A549 (cell line): ENCODE measurements at regions not wholly inside any gene's neighbourhood (a gene's known extent, or its start where the extent isn't known, plus 50 kb on each side); places are given as distances from the start of the nearest gene placed in this dataset.

ENCODE experiments used
- ATAC-seq, 2 experiments: fragments of 200-7000 bp in 1 of 2; fragments of >200 bp in 1 of 2; cut with Nextera tagmentation in 1 of 2; cut with Tn5 transposase in 1 of 2; 3 replicates each; pipeline versions ENCODE4 v1.8.0 to v1.9.1; 2018 to 2020; ENCODE audit warnings: mild to moderate bottlenecking in 1 of 2, moderate library complexity in 1 of 2
- CTCF ChIA-PET: fragments of 300-600 bp; sonication (Branson Sonifier 250); formaldehyde crosslinking; extraction: SDS; loops from one replicate; lab custom pipeline; 2021; ENCODE audit warnings: antibody characterized with exemption, inconsistent platforms; lab: Yijun Ruan, JAX
- POLR2A ChIA-PET: fragments of 350-600 bp; formaldehyde crosslinking; extraction: SDS; loops from one replicate; lab custom pipeline; 2021; ENCODE audit warnings: antibody characterized with exemption, inconsistent platforms; lab: Yijun Ruan, JAX
- DNase-seq, 2 experiments: peaks; one replicate each; pipeline versions ENCODE4 v3.0.0 to v3.0.0-alpha.2; 2011 to 2016; ENCODE audit warnings: low read depth in 1 of 2, low spot score in 1 of 2
- FAIRE-seq: peaks from 2 replicates; lab custom pipeline; 2011; peaks lifted over from hg19 to GRCh38; lab: Jason Lieb, UNC
- H3K27ac ChIP-seq, 2 experiments: fragments of >200 bp; sonication (Bioruptor Twin); formaldehyde crosslinking; 3 replicates each; pipeline ENCODE4 v1.5.1; 2016 to 2017
- H3K4me1 ChIP-seq: fragments of >200 bp; sonication (Bioruptor Twin); formaldehyde crosslinking; 3 replicates; pipeline ENCODE4 v1.6.1; 2016
- H3K4me2 ChIP-seq: fragments of >200 bp; sonication (Bioruptor Twin); formaldehyde crosslinking; 3 replicates; pipeline ENCODE4 v1.6.1; 2016
- H3K4me3 ChIP-seq: fragments of >200 bp; sonication (Bioruptor Twin); formaldehyde crosslinking; 3 replicates; pipeline ENCODE4 v1.5.1; 2016
- H3K9me3 ChIP-seq: fragments of >200 bp; sonication (Bioruptor Twin); formaldehyde crosslinking; 3 replicates; pipeline ENCODE4 v1.6.1; 2016
- BHLHE40 ChIP-seq: IDR thresholded peaks from 2 replicates; pipeline ENCODE4 v1.6.1; 2012; ENCODE audit warnings: low read depth, low read length, inconsistent platforms
- CEBPB ChIP-seq, 2 experiments: fragments of >200 bp in 1 of 2; sonication (Bioruptor Twin) in 1 of 2; formaldehyde crosslinking in 1 of 2; IDR thresholded peaks; 2 replicates each; pipeline ENCODE4 v1.6.1; 2012 to 2016
- CHD2 ChIP-seq: fragments of 150-350 bp; IDR thresholded peaks from 2 replicates; pipeline ENCODE4 v1.6.1; 2014; ENCODE audit warnings: low read length; ENCODE audit not compliant: partially characterized antibody
- CHD4 ChIP-seq: fragments of 200-600 bp; sonication (generic); IDR thresholded peaks from 2 replicates; pipeline ENCODE4 v1.6.1; 2016; ENCODE audit warnings: antibody characterized with exemption, mild to moderate bottlenecking, borderline replicate concordance
- EP300 ChIP-seq, 2 experiments: fragments of >200 bp; sonication (Bioruptor Twin); formaldehyde crosslinking; IDR thresholded peaks; 2 replicates in 1 of 2; 3 replicates in 1 of 2; pipeline ENCODE4 v1.6.1; 2016 to 2017
- FOSB ChIP-seq: fragments of 250-450 bp; sonication (Bioruptor Pico); IDR thresholded peaks from 2 replicates; pipeline ENCODE4 v1.5.0; 2020; ENCODE audit warnings: mild to moderate bottlenecking, moderate library complexity
- FOSL2 ChIP-seq, 2 experiments: fragments of 450-650 bp in 1 of 2; fragments of >200 bp in 1 of 2; sonication (Bioruptor Twin) in 1 of 2; formaldehyde crosslinking; IDR thresholded peaks; 2 replicates each; pipeline versions ENCODE4 v1.5.0 to v1.6.1; 2016 to 2020; ENCODE audit warnings: mild to moderate bottlenecking in 1 of 2, moderate library complexity in 1 of 2
- GATA3 ChIP-seq: IDR thresholded peaks from 2 replicates; pipeline ENCODE4 v1.6.1; 2012; ENCODE audit warnings: borderline replicate concordance
- HES2 ChIP-seq: fragments of >200 bp; sonication (Bioruptor Twin); formaldehyde crosslinking; IDR thresholded peaks from 2 replicates; pipeline ENCODE4 v1.6.1; 2016
- HEYL ChIP-seq: fragments of 250-450 bp; sonication (Bioruptor Pico); IDR thresholded peaks from 2 replicates; pipeline ENCODE4 v1.8.0; 2021; ENCODE audit warnings: mild to moderate bottlenecking, moderate library complexity
- HMGXB4 ChIP-seq: fragments of 250-450 bp; sonication (Bioruptor Pico); IDR thresholded peaks from 2 replicates; pipeline ENCODE4 v1.5.0; 2021; ENCODE audit warnings: mild to moderate bottlenecking, moderate library complexity, borderline replicate concordance
- HOXB13 ChIP-seq: fragments of 250-450 bp; sonication (Bioruptor Pico); IDR thresholded peaks from 2 replicates; pipeline ENCODE4 v1.5.0; 2020; ENCODE audit warnings: low read depth, mild to moderate bottlenecking, moderate library complexity
- MAZ ChIP-seq: fragments of 150-350 bp; IDR thresholded peaks from 2 replicates; pipeline ENCODE4 v1.6.1; 2014; ENCODE audit warnings: antibody characterized with exemption, low read depth, low read length, borderline replicate concordance
- NR3C1 ChIP-seq: fragments of >200 bp; sonication (Bioruptor Twin); formaldehyde crosslinking; IDR thresholded peaks from 3 replicates; pipeline ENCODE4 v1.6.1; 2017
- RFX5 ChIP-seq: fragments of 450-650 bp; IDR thresholded peaks from 2 replicates; pipeline ENCODE4 v1.7.1; 2014; ENCODE audit warnings: antibody characterized with exemption, mild to moderate bottlenecking, moderate library complexity
- SREBF2 ChIP-seq: fragments of 450-650 bp; IDR thresholded peaks from 2 replicates; pipeline ENCODE4 v1.6.1; 2014; ENCODE audit warnings: mild to moderate bottlenecking, moderate library complexity
- TP53 ChIP-seq: fragments of 250-450 bp; sonication (Bioruptor Pico); IDR thresholded peaks from 2 replicates; pipeline ENCODE4 v1.5.0; 2021; ENCODE audit warnings: mild to moderate bottlenecking, moderate library complexity
- ZC3H11A ChIP-seq: fragments of 450-650 bp; IDR thresholded peaks from 2 replicates; pipeline ENCODE4 v1.6.1; 2014; ENCODE audit warnings: antibody characterized with exemption, mild to moderate bottlenecking
- ZNF302 ChIP-seq: fragments of 250-450 bp; sonication (Bioruptor Pico); IDR thresholded peaks from 2 replicates; pipeline ENCODE4 v1.9.0; 2021; ENCODE audit warnings: inconsistent platforms, mild to moderate bottlenecking, moderate library complexity
- WGBS: methylation state at CpG from one replicate; pipeline ENCODE4 v1.1.6; 2017; ENCODE audit errors: missing lambda C conversion rate; 5-methylcytosine and 5-hydroxymethylcytosine counted together
- TF ChIP-seq, protein P1 (sequence below): IDR thresholded peaks from 2 replicates; pipeline ENCODE4 v1.6.1; 2012
- TF ChIP-seq, protein P2 (sequence below): fragments of 250-450 bp; sonication (Bioruptor Pico); IDR thresholded peaks from 2 replicates; pipeline ENCODE4 v1.5.0; 2020; ENCODE audit warnings: low read depth, mild to moderate bottlenecking, moderate library complexity

- Histone ChIP-seq H3K4me1 (no peaks in the 10 kb centered on the region), H3K9me3 (no peaks in the 10 kb centered on the region; the same call in 2 of the 3 replicates), H3K27ac (no peak overlapping the region), H3K4me3 (no peak overlapping the region)
- WGBS: 59% methylated on average over 4 of the region's 4 CpGs
- ChIA-PET CTCF (interaction anchor here (0.6 kb wide), 1 partner anchor 8 kb away, joined by 4 read pairs; no protein-coding TSS in a partner anchor), POLR2A (no interaction called here)
- DNase-seq: no peak
- FAIRE-seq: no peak
- no peak for TF ChIP-seq NR3C1
- no peak for TF ChIP-seq HOXB13 (CRISPR knock-in tag)
- no peak for TF ChIP-seq TP53
- TF ChIP-seq HMGXB4 (CRISPR knock-in tag): no peak
- TF ChIP-seq, protein P1, sequence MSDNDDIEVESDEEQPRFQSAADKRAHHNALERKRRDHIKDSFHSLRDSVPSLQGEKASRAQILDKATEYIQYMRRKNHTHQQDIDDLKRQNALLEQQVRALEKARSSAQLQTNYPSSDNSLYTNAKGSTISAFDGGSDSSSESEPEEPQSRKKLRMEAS: no peak
- no peak for TF ChIP-seq GATA3
- no peak for TF ChIP-seq ZNF302 (CRISPR knock-in tag)
- TF ChIP-seq HES2: no peak
- TF ChIP-seq CHD2: no peak
- TF ChIP-seq FOSB (CRISPR knock-in tag): no peak
- no peak for TF ChIP-seq BHLHE40
- TF ChIP-seq, all 56 proteins: peak for 0
- no peak overlapping the region for H3K4me2 ChIP-seq
- no peak for ATAC-seq
Measured at GRCh38 chr10:36164556-36165504, 522.7 kb upstream of the FZD8 start.

- ChIA-PET CTCF (no interaction called here), POLR2A (no interaction called here)
- Histone ChIP-seq H3K4me2 (no peak overlapping the region), H3K4me1 (no peaks in the 10 kb centered on the region), H3K4me3 (no peak overlapping the region), H3K9me3 (no peaks in the 10 kb centered on the region; the same call in 2 of the 3 replicates), H3K27ac (no peak overlapping the region)
- no peak for TF ChIP-seq CHD4
- no peak for TF ChIP-seq MAZ
- TF ChIP-seq RFX5: no peak
- TF ChIP-seq ZC3H11A: no peak
- TF ChIP-seq, protein P2, sequence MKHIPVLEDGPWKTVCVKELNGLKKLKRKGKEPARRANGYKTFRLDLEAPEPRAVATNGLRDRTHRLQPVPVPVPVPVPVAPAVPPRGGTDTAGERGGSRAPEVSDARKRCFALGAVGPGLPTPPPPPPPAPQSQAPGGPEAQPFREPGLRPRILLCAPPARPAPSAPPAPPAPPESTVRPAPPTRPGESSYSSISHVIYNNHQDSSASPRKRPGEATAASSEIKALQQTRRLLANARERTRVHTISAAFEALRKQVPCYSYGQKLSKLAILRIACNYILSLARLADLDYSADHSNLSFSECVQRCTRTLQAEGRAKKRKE (CRISPR knock-in tag): no peak
- TF ChIP-seq, protein P1: no peak
- TF ChIP-seq CEBPB (IDR thresholded peaks at IDR 0.05): no peak
- TF ChIP-seq FOSL2 (IDR thresholded peaks at IDR 0.05): no peak
- no peak for TF ChIP-seq FOSL2 (CRISPR knock-in tag; IDR thresholded peaks at IDR 0.05)
- TF ChIP-seq SREBF2: no peak
- no peak for TF ChIP-seq GATA3
- no peak for TF ChIP-seq EP300 (IDR thresholded peaks at IDR 0.05)
- no peak for TF ChIP-seq HEYL (CRISPR knock-in tag)
- no peak for TF ChIP-seq ZNF302 (CRISPR knock-in tag)
- 87% methylated on average over 2 of the region's 2 CpGs for WGBS
- FAIRE-seq: no peak
- no peak for DNase-seq
- ATAC-seq: no peak
Measured at GRCh38 chr10:36163827-36164226, 521.7 kb upstream of the FZD8 start.
